ENCODE measurements at regions not wholly inside any gene's neighbourhood (a gene's known extent, or its start where the extent isn't known, plus 50 kb on each side); places are given as distances from the start of the nearest gene placed in this dataset.

DNA sequence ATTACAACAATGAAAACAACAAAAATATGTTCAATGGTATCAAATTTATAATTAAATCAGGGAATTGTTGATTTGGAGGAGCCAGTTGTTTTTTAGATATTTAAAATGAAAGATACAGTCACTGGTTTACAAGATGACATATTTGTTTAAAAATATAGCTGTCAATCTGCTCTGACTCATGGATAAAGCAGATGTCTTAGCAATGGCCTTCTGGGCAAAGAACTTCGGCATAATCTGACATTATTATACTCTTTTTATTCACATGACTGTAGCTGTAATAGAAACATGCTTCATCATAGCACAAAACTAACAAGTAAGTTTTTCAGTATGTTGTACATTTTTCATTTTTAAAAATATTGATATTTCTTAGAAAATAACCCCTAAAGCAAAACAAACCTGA is 267.4 kb downstream of the CENPW start:
- Histone ChIP-seq H3K4me1 (no peaks in the 10 kb centered on the region), H3K27ac (no peak overlapping the region), H3K36me3 (no peaks in the 10 kb centered on the region), H3K4me3 (replicated peaks in 1 of 3) (no peak overlapping the region), H3K27me3 (no peaks in the 10 kb centered on the region), H3K9me3 (no peaks in the 10 kb centered on the region)
- 92 to 98% methylated on average over 1 of the region's 1 CpG for WGBS, 2 donors
- DNase-seq = no peak
- intact Hi-C loops (cut with DNase I) = no loop called here
- TF ChIP-seq POLR2A (IDR thresholded peaks at IDR 0.05) = no peak
- TF ChIP-seq, protein P1, sequence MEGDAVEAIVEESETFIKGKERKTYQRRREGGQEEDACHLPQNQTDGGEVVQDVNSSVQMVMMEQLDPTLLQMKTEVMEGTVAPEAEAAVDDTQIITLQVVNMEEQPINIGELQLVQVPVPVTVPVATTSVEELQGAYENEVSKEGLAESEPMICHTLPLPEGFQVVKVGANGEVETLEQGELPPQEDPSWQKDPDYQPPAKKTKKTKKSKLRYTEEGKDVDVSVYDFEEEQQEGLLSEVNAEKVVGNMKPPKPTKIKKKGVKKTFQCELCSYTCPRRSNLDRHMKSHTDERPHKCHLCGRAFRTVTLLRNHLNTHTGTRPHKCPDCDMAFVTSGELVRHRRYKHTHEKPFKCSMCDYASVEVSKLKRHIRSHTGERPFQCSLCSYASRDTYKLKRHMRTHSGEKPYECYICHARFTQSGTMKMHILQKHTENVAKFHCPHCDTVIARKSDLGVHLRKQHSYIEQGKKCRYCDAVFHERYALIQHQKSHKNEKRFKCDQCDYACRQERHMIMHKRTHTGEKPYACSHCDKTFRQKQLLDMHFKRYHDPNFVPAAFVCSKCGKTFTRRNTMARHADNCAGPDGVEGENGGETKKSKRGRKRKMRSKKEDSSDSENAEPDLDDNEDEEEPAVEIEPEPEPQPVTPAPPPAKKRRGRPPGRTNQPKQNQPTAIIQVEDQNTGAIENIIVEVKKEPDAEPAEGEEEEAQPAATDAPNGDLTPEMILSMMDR (IDR thresholded peaks at IDR 0.05) = no peak

DNA sequence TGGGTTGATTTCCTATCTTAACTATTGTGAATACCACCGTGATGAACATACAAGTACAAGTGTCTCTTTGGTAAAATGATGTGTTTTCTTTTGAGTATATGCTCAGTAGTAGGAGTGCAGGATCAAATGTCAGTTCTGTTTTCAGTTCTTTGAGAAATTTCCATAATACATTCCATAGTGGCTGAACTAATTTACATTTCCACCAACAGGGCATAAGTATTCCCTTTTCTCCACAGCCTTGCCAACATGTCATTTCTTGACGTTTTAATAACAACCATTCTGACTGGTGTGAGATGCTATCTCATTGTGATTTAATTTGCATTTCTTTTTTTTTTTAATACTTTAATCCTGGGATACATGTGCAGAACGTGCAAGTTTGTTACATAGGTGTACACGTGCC is 268.8 kb downstream of the CENPW start:
- no peak overlapping the region for H3K27ac ChIP-seq
- H3K27me3 ChIP-seq = no peaks in the 10 kb centered on the region
- no peak for TF ChIP-seq POLR2A (IDR thresholded peaks at IDR 0.05)
- TF ChIP-seq, protein P1 (IDR thresholded peaks at IDR 0.05) = no peak
- DNase-seq = no peak
- H3K4me3 ChIP-seq (replicated peaks in 1 of 3) = no peak overlapping the region
- no peaks in the 10 kb centered on the region for H3K36me3 ChIP-seq
- intact Hi-C loops (cut with DNase I) = no loop called here
- H3K9me3 ChIP-seq = no peaks in the 10 kb centered on the region
- WGBS, 2 donors = 82 to 85% methylated on average over 4 of the region's 4 CpGs
- H3K4me1 ChIP-seq = no peaks in the 10 kb centered on the region

DNA sequence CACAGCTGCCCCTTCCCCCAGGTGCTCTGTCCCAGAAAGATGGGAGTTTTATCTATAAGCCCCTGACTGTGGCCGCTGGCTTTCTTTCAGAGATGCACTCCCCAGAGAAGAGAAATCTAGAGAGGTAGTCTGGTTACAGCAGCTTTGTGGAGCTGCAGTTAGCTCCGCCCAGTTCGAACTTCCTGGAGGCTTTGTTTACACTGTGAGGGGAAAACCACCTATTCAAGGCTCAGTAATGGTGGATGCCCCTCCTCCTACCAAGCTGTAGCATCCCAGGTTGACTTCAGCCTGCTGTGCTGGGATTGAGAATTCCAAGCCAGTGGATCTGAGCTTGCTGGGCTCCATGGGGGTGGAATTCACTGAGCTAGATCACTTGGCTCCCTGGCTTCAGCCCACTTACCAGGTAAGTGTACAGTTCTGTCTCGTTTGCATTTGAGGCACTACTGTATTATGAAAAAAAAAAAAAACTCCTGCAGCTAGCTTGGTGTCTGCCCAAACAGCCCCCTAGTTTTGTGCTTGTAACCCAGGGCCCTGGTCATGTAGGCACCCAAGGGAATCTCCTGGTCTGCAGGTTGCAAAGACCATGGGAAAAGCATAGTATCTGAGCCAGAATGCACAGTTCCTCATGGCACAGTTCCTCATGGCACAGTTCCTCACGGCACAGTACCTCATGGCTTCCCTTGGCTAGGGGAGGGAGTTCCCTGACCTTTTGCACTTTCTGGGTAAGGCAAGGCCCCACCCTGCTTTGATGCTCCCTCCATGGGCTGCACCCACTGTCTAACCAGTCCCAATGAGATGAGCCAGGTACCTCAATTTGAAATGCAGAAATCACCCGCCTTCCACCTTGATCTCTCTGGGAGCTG is 275.0 kb downstream of the CENPW start:
- no peak for DNase-seq
- Histone ChIP-seq H3K9me3 (no peaks in the 10 kb centered on the region), H3K4me3 (replicated peaks in 1 of 3) (no peak overlapping the region), H3K27ac (no peak overlapping the region), H3K36me3 (no peaks in the 10 kb centered on the region), H3K27me3 (no peaks in the 10 kb centered on the region), H3K4me1 (no peaks in the 10 kb centered on the region)
- intact Hi-C loops (cut with DNase I) = no loop called here
- 72 to 78% methylated on average over 4 to 6 of the region's 6 CpGs for WGBS, 2 donors
- TF ChIP-seq, protein P1 (IDR thresholded peaks at IDR 0.05) = no peak

DNA sequence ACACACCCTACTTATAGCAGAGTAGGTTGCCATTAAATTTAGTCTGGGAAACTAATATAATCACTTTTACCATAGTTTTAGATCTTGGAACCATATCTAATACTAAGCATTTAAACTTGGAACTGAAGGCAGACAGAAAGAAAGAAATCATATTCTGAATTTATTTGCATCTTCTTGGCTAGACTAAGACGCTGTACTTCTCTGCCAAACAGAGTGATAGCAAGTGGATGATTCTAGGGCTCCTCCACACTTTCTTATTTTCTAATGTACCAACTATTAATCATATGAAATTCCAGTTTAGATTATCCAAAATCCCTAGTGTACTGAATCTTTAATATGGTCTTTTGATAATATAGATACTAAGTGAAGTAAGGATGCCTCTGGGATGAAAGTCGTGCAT is 277.0 kb downstream of the CENPW start:
- Histone ChIP-seq H3K27me3 (no peaks in the 10 kb centered on the region), H3K9me3 (no peaks in the 10 kb centered on the region), H3K4me1 (no peaks in the 10 kb centered on the region), H3K4me3 (replicated peaks in 1 of 3) (no peak overlapping the region), H3K27ac (no peak overlapping the region), H3K36me3 (no peaks in the 10 kb centered on the region)
- 52 to 67% methylated on average over 2 of the region's 2 CpGs for WGBS, 2 donors
- intact Hi-C loops (cut with DNase I) = no loop called here
- TF ChIP-seq POLR2A (IDR thresholded peaks at IDR 0.05) = no peak
- TF ChIP-seq, protein P1 (IDR thresholded peaks at IDR 0.05) = no peak
- DNase-seq = no peak

DNA sequence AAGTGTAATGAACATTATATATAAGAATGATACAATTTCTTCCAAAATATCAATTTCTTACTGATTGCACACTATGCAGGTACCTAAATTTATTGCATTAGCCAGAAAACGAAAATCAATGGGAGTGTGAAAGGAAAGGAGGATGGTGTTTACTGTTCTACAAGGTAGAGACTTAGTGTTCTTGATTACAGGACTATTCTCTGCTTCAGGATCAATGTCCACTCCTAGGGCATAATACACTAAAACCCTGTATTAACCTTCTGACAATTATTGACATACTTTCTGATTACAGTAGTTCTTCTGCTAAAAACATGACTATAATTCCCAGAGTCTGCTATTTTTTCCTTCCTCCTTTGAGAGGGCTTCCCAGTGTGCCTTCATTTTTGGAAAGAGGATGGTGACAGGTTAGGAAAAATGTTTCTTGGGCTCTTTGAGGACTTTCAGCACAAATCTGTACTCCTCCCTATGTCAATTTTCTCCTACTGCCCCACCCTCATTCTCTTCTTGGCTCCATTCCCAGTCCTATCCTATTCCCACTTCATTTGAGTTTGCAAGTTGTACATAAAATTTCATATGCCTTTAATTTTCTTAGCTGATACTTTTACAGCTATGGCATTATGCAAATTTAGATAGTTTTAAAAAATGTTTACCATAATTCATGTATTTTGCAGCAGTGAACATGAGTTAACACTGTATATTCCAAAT is 278.9 kb downstream of the CENPW start:
- no peak for DNase-seq
- Histone ChIP-seq H3K27ac (no peak overlapping the region), H3K4me1 (no peaks in the 10 kb centered on the region), H3K4me3 (replicated peaks in 1 of 3) (no peak overlapping the region), H3K36me3 (no peaks in the 10 kb centered on the region), H3K9me3 (no peaks in the 10 kb centered on the region), H3K27me3 (no peaks in the 10 kb centered on the region)
- no peak for TF ChIP-seq POLR2A (IDR thresholded peaks at IDR 0.05)
- TF ChIP-seq, protein P1 (IDR thresholded peaks at IDR 0.05) = no peak
- WGBS, 2 donors = 61 to 65% methylated on average over 1 of the region's 1 CpG
- intact Hi-C loops (cut with DNase I) = no loop called here

Data from thyroid gland (tissue), 4 donors.